K562 (cell line): ENCODE measurements at regions not wholly inside any gene's neighbourhood (a gene's known extent, or its start where the extent isn't known, plus 50 kb on each side); places are given as distances from the start of the nearest gene placed in this dataset.

Source experiments
- ATAC-seq: fragments of 200-7000 bp; cut with Tn5 transposase; 3 replicates; pipeline ENCODE4 v1.9.1; 2020; ENCODE audit warnings: moderate library complexity
- BruUV-seq: library from RNA; stranded (reverse); fragments of 400-500 nt; replicated peaks from 2 replicates; lab custom pipeline; 2021; lab: Mats Ljungman, UMichigan
- CTCF ChIA-PET: fragments of 300-600 bp; formaldehyde crosslinking; extraction: SDS; loops from one replicate; lab custom pipeline; 2021; ENCODE audit warnings: low intra/inter-chr PET ratio; lab: Yijun Ruan, JAX
- POLR2A ChIA-PET: fragments of 300-600, 350-650 bp; sonication (Branson Sonifier 250); formaldehyde crosslinking; extraction: SDS; loops from one replicate; lab custom pipeline; 2021; ENCODE audit warnings: antibody characterized with exemption, inconsistent platforms; lab: Yijun Ruan, JAX
- DNase-seq, 4 experiments: peaks; one replicate each; pipeline versions ENCODE4 v3.0.0 to v3.0.0-alpha.2; 2011 to 2018; ENCODE audit warnings: low spot score in 3 of 4, mixed read lengths in 3 of 4; ENCODE audit errors: extremely low read depth in 1 of 4
- FAIRE-seq: peaks from 2 replicates; lab custom pipeline; 2011; peaks lifted over from hg19 to GRCh38; lab: Jason Lieb, UNC
- H2AFZ ChIP-seq: 2 replicates; pipeline ENCODE4 v1.6.0; 2011; ENCODE audit warnings: low read depth, low read length, control low read depth, inconsistent platforms
- H3K27ac ChIP-seq: fragments of 200-600 bp; 3 replicates; pipeline ENCODE4 v1.8.0; 2011; ENCODE audit warnings: low read depth, mild to moderate bottlenecking, control low read depth, inconsistent platforms, low read length, moderate library complexity, mixed read lengths; ENCODE audit errors: extremely low read depth
- H3K27me3 ChIP-seq, 2 experiments: fragments of 300-600 bp in 1 of 2; 2 replicates in 1 of 2; 3 replicates in 1 of 2; pipeline versions ENCODE4 v1.6.0 to v1.8.0; 2011; ENCODE audit warnings: inconsistent platforms in 2 of 2, low read length in 2 of 2, mild to moderate bottlenecking in 1 of 2, mixed read lengths in 1 of 2, moderate library complexity in 1 of 2; ENCODE audit not compliant: control insufficient read depth in 2 of 2, insufficient read depth in 2 of 2
- H3K36me3 ChIP-seq: fragments of 300-600 bp; 3 replicates; pipeline ENCODE4 v1.8.0; 2011; ENCODE audit warnings: mild to moderate bottlenecking, low read length, inconsistent platforms; ENCODE audit not compliant: control insufficient read depth, insufficient read depth
- H3K4me1 ChIP-seq, 2 experiments: fragments of 200-600 bp in 1 of 2; replicated peaks in 1 of 2; 2 replicates in 1 of 2; 3 replicates in 1 of 2; pipeline versions ENCODE4 v1.5.1 to v1.8.0; 2011; ENCODE audit warnings: inconsistent platforms in 2 of 2, low read length in 2 of 2, mild to moderate bottlenecking in 1 of 2, mixed read lengths in 1 of 2, moderate library complexity in 1 of 2; ENCODE audit not compliant: control insufficient read depth in 2 of 2, insufficient read depth in 2 of 2
- H3K4me2 ChIP-seq: 2 replicates; pipeline ENCODE4 v1.6.1; 2011; ENCODE audit warnings: low read length, control low read depth, inconsistent platforms, mixed read lengths; ENCODE audit not compliant: insufficient read depth
- H3K4me3 ChIP-seq: fragments of 200-600 bp; sonication (generic), shearing (Covaris generic); 2 replicates; pipeline ENCODE4 v1.5.1; 2016; ENCODE audit warnings: control low read depth, inconsistent platforms
- H3K79me2 ChIP-seq: fragments of 200-600 bp; 3 replicates; pipeline ENCODE4 v1.8.0; 2011; ENCODE audit warnings: low read length, inconsistent platforms; ENCODE audit not compliant: control insufficient read depth, insufficient read depth
- H3K9ac ChIP-seq, 2 experiments: 2 replicates each; pipeline versions ENCODE4 v1.6.0 to v1.6.1; 2011; ENCODE audit warnings: low read depth in 2 of 2, low read length in 2 of 2, control low read depth in 1 of 2, inconsistent platforms in 1 of 2, mild to moderate bottlenecking in 1 of 2, mixed read lengths in 1 of 2; ENCODE audit not compliant: insufficient read depth in 1 of 2
- H3K9me1 ChIP-seq: one replicate; pipeline ENCODE4 v1.6.0; 2011; ENCODE audit warnings: inconsistent platforms, mild to moderate bottlenecking, low read length, moderate library complexity; ENCODE audit not compliant: control insufficient read depth, insufficient read depth
- H3K9me3 ChIP-seq: replicated peaks from 2 replicates; pipeline ENCODE4 v1.5.1; 2011; ENCODE audit warnings: low read depth, low read length, inconsistent platforms; ENCODE audit not compliant: control insufficient read depth, insufficient read depth
- H4K20me1 ChIP-seq: replicated peaks from 2 replicates; pipeline ENCODE4 v1.6.1; 2011; ENCODE audit warnings: low read length, inconsistent platforms, mixed read lengths; ENCODE audit not compliant: control insufficient read depth, insufficient read depth
- E2F5 ChIP-seq: sonication (generic); formaldehyde crosslinking; IDR thresholded peaks from 2 replicates; pipeline ENCODE4 v1.8.0; 2022; ENCODE audit warnings: mild to moderate bottlenecking, missing genetic modification reagents
- KAT8 ChIP-seq: fragments of 450-650 bp; IDR thresholded peaks from 2 replicates; pipeline ENCODE4 v1.6.1; 2016; ENCODE audit warnings: low read depth, mild to moderate bottlenecking
- NR3C1 ChIP-seq: sonication (generic); formaldehyde crosslinking; IDR thresholded peaks from 2 replicates; pipeline ENCODE4 v1.8.1; 2022; ENCODE audit warnings: missing genetic modification reagents
- POLR3G ChIP-seq: IDR thresholded peaks from 2 replicates; pipeline ENCODE4 v1.6.1; 2011; ENCODE audit not compliant: insufficient read length, insufficient replicate concordance; ENCODE audit errors: extremely low read depth
- WGBS: fragments of 100-300 bp; shearing (Covaris generic); methylation state at CpG from one replicate; pipeline ENCODE4 v1.1.6; 2016; ENCODE audit warnings: low coverage, mixed read lengths; ENCODE audit not compliant: insufficient coverage; ENCODE audit errors: missing lambda C conversion rate; 5-methylcytosine and 5-hydroxymethylcytosine counted together
- in situ Hi-C: fragments of 300-500 bp; cut with MboI; formaldehyde crosslinking; loops from 4 replicates; pipeline ENCODE4 v1.15.0; 2018; ENCODE audit warnings: inconsistent platforms, mixed read lengths
- intact Hi-C: fragments of 100-400 bp; cut with micrococcal nuclease; formaldehyde crosslinking; loops from 2 replicates; pipeline ENCODE4 v1.14.2; 2022
- TF ChIP-seq, protein P1 (sequence below), 2 experiments: fragments of 450-650 bp; formaldehyde crosslinking in 1 of 2; IDR thresholded peaks; 2 replicates each; pipeline versions ENCODE4 v1.4.0 to v1.6.1; 2014 to 2020; ENCODE audit warnings: mild to moderate bottlenecking in 2 of 2, borderline replicate concordance in 1 of 2, low read depth in 1 of 2
- TF ChIP-seq, protein P2 (sequence below): sonication (generic); formaldehyde crosslinking; IDR thresholded peaks from 2 replicates; pipeline ENCODE4 v1.8.1; 2022; ENCODE audit warnings: missing genetic modification reagents

DNA sequence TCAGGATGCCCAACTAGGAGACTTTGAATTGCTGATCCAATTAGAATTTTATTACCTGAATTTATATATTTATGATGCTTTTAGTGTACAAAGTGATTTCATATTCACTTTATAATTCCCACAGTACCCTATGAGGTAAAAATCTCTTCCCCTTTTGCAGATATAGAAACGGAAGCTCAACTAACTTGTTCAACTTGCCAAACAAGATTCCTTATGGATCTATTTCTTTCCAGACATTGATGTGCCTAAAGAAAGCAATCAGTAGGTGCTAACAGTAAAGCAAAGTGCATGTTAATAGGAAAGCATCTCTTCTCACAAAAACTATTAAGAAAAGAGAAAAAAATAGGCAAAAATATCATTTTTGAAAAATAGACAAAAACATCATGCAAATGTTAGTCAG lies 65.9 kb upstream of the PPP1R12A start:
- Histone ChIP-seq H3K9me1 (no peaks in the 10 kb centered on the region), H3K4me3 (no peak overlapping the region)
- ATAC-seq = no peak

More for the DNA sequence above, 65.9 kb upstream of the PPP1R12A start:
- FAIRE-seq (no peak), DNase-seq (no peak)
- H3K9ac ChIP-seq = no peak overlapping the region
- BruUV-seq = no TSS peak
- H3K9me3 ChIP-seq = no peaks in the 10 kb centered on the region
- TF ChIP-seq, protein P1, sequence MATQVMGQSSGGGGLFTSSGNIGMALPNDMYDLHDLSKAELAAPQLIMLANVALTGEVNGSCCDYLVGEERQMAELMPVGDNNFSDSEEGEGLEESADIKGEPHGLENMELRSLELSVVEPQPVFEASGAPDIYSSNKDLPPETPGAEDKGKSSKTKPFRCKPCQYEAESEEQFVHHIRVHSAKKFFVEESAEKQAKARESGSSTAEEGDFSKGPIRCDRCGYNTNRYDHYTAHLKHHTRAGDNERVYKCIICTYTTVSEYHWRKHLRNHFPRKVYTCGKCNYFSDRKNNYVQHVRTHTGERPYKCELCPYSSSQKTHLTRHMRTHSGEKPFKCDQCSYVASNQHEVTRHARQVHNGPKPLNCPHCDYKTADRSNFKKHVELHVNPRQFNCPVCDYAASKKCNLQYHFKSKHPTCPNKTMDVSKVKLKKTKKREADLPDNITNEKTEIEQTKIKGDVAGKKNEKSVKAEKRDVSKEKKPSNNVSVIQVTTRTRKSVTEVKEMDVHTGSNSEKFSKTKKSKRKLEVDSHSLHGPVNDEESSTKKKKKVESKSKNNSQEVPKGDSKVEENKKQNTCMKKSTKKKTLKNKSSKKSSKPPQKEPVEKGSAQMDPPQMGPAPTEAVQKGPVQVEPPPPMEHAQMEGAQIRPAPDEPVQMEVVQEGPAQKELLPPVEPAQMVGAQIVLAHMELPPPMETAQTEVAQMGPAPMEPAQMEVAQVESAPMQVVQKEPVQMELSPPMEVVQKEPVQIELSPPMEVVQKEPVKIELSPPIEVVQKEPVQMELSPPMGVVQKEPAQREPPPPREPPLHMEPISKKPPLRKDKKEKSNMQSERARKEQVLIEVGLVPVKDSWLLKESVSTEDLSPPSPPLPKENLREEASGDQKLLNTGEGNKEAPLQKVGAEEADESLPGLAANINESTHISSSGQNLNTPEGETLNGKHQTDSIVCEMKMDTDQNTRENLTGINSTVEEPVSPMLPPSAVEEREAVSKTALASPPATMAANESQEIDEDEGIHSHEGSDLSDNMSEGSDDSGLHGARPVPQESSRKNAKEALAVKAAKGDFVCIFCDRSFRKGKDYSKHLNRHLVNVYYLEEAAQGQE (IDR thresholded peaks at IDR 0.05; ENCODE audit: borderline replicate concordance) = no peak
- TF ChIP-seq, protein P1 (CRISPR knock-in tag; IDR thresholded peaks at IDR 0.05; ENCODE audit: low read depth) = no peak
- TF ChIP-seq E2F5 (CRISPR knock-in tag) (no peak), NR3C1 (CRISPR knock-in tag) (no peak), POLR3G (no peak), KAT8 (no peak)
- TF ChIP-seq, protein P2, sequence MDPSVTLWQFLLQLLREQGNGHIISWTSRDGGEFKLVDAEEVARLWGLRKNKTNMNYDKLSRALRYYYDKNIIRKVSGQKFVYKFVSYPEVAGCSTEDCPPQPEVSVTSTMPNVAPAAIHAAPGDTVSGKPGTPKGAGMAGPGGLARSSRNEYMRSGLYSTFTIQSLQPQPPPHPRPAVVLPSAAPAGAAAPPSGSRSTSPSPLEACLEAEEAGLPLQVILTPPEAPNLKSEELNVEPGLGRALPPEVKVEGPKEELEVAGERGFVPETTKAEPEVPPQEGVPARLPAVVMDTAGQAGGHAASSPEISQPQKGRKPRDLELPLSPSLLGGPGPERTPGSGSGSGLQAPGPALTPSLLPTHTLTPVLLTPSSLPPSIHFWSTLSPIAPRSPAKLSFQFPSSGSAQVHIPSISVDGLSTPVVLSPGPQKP (CRISPR knock-in tag) = no peak
- no peaks in the 10 kb centered on the region; a peak in 1 of 5 replicates for H3K27me3 ChIP-seq
- no peak overlapping the region for H3K4me2 ChIP-seq
- no peak overlapping the region for H3K27ac ChIP-seq
- no peak overlapping the region for H2AFZ ChIP-seq
- H3K4me1 ChIP-seq = no peaks in the 10 kb centered on the region
- 25% methylated on average over 1 of the region's 1 CpG for WGBS
- no peaks in the 10 kb centered on the region for H3K36me3 ChIP-seq
- no peaks in the 10 kb centered on the region for H4K20me1 ChIP-seq
- intact Hi-C loops = loop anchor here (5.0 kb wide), 1 partner anchor 444 kb away; no protein-coding TSS in a partner anchor
- ChIA-PET CTCF (no interaction called here), POLR2A (interaction anchor here (0.5 kb wide), 1 partner anchor 1990 kb away, joined by 3 read pairs; no protein-coding TSS in a partner anchor)
- in situ Hi-C loops = no loop called here
- no peaks in the 10 kb centered on the region for H3K79me2 ChIP-seq
